ENCODE measurements at regions not wholly inside any gene's neighbourhood (a gene's known extent, or its start where the extent isn't known, plus 50 kb on each side); places are given as distances from the start of the nearest gene placed in this dataset.

GRCh38 chr15:77749998-77750540 is 117.4 kb upstream of the LINGO1 start:
- Mint-ChIP-seq H3K4me3 (no peak overlapping the region), H3K9me3 (ENCODE audit: insufficient read depth) (no peaks in the 10 kb centered on the region), H3K36me3 (ENCODE audit: low read depth) (no peaks in the 10 kb centered on the region), H3K27me3 (ENCODE audit: low read depth) (peaks cover 2% of the 10 kb centered on the region), H3K27ac (no peak overlapping the region), H3K4me1 (ENCODE audit: low read depth) (peaks cover 4% of the 10 kb centered on the region)
- ChIA-PET POLR2A (no interaction called here), CTCF (no interaction called here)
- no peak for DNase-seq
- no peak for ATAC-seq

DNA sequence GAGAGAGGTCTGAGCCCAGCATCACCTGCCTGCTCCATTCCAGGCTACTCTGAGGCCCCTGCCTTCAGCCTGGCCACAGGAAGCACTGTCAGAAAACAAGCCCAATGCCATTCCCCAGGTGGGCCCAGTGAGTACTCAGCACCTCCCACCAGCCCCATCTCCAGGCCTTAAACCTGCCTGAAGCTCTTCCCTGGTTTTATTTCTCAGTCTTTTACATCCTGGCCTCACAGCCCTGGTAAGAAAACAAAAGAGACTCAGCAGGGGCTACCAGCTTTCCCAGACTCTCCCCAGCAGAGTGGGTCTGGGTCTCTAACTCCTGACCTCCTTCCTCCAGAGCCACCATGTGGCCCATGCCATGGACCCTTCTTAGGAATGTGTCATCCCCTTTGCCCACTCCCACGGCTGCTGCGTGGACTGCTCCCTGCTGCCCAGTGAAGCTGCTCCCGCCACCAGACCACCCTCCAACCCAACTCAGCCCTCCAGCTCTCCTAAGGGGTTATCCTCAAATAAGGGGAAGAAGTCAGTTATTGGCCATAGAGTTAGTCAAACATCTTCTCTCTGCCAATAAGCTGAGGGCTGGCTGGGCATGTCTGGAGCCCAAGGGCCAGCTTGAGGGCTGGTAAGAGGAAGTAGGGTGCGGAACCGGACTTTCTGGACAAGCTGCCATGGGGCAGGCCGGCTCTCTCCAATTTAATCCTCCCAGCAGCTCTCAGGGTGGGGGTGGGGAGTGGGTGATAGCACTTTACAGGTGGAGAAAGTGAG is 116.7 kb upstream of the LINGO1 start:
- no peak for DNase-seq
- Mint-ChIP-seq H3K27ac (no peak overlapping the region), H3K9me3 (ENCODE audit: insufficient read depth) (no peaks in the 10 kb centered on the region), H3K4me3 (no peak overlapping the region), H3K36me3 (ENCODE audit: low read depth) (no peaks in the 10 kb centered on the region), H3K4me1 (ENCODE audit: low read depth) (peaks cover 4% of the 10 kb centered on the region), H3K27me3 (ENCODE audit: low read depth) (peaks cover 2% of the 10 kb centered on the region)
- no peak for ATAC-seq
- CTCF ChIA-PET, result no interaction called here
- POLR2A ChIA-PET, result interaction anchor here (0.6 kb wide), 1 partner anchor 164 kb away, joined by 3 read pairs; no protein-coding TSS in a partner anchor

GRCh38 chr15:77748078-77749064 is 115.7 kb upstream of the LINGO1 start:
- Mint-ChIP-seq H3K4me3 (no peak overlapping the region), H3K9me3 (ENCODE audit: insufficient read depth) (no peaks in the 10 kb centered on the region), H3K36me3 (ENCODE audit: low read depth) (no peaks in the 10 kb centered on the region), H3K27me3 (ENCODE audit: low read depth) (peaks cover 4% of the 10 kb centered on the region), H3K27ac (no peak overlapping the region), H3K4me1 (ENCODE audit: low read depth) (peaks cover 4% of the 10 kb centered on the region)
- ChIA-PET CTCF (no interaction called here), POLR2A (no interaction called here)
- no peak for DNase-seq
- no peak for ATAC-seq

DNA sequence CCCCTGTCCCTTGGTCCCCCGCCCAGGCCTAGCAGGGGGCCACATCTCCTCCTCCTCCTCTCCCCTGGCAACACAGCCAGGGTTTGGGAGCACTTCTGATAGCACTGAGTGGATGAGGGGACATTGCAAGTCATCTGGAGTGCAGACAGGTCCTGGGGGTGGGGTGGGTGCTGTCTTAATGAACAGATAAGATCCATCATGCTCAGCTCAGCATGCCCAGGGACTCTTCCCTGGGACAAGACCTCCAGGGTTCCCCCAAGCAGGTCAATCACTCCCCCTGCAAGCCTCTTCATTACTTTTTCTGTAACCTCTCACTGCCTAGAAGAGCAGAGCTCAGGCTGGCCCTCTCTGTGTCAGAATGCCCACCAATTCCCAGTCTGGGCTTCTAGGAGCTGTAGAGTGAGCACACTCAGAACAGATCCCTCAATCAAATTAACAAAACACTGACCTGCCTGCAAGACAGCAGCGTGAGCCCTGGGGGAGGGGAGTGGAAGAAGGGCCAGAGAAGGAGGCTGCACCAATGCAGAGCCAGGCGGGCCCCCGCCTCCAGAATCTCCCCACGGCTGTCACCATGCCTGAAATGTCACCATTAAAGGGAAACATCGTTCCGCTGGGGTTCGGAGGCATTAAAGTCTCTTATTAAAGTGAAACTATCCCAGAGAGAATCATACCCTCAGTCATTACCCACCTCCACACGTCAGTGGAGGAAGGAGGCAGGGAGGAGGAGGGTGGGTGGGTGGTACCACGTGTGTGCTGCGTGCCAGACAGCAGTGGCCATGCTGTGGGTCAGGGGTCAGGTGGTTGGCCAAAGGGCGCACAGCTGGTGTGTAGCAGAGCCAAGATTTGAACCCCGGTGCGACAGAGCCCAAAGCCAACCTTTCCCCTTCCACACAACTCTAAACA is 114.7 kb upstream of the LINGO1 start:
- DNase-seq (no peak), ATAC-seq (no peak)
- ChIA-PET POLR2A (interaction anchor here (0.5 kb wide), 1 partner anchor 419 kb away, joined by 3 read pairs; no protein-coding TSS in a partner anchor), CTCF (no interaction called here)
- H3K4me1 Mint-ChIP-seq (ENCODE audit: low read depth), result peaks cover 4% of the 10 kb centered on the region
- H3K9me3 Mint-ChIP-seq (ENCODE audit: insufficient read depth), result no peaks in the 10 kb centered on the region
- no peak overlapping the region for H3K27ac Mint-ChIP-seq
- no peak overlapping the region for H3K4me3 Mint-ChIP-seq
- H3K36me3 Mint-ChIP-seq (ENCODE audit: low read depth), result no peaks in the 10 kb centered on the region
- H3K27me3 Mint-ChIP-seq (ENCODE audit: low read depth), result peaks cover 4% of the 10 kb centered on the region

GRCh38 chr15:77746254-77747174 is 113.8 kb upstream of the LINGO1 start:
- H3K4me3 Mint-ChIP-seq, result no peak overlapping the region

GRCh38 chr15:77744398-77744797 is 111.7 kb upstream of the LINGO1 start:
- ATAC-seq, result no peak
- ChIA-PET CTCF (no interaction called here), POLR2A (no interaction called here)
- peaks cover 6% of the 10 kb centered on the region for H3K27me3 Mint-ChIP-seq (ENCODE audit: low read depth)
- DNase-seq, result no peak
- H3K9me3 Mint-ChIP-seq (ENCODE audit: insufficient read depth), result no peaks in the 10 kb centered on the region
- H3K27ac Mint-ChIP-seq, result no peak overlapping the region
- H3K4me3 Mint-ChIP-seq, result no peak overlapping the region
- H3K36me3 Mint-ChIP-seq (ENCODE audit: low read depth), result no peaks in the 10 kb centered on the region
- H3K4me1 Mint-ChIP-seq (ENCODE audit: low read depth), result peaks cover 4% of the 10 kb centered on the region

More at GRCh38 chr15:77746254-77747174, 113.8 kb upstream of the LINGO1 start:
- no peak for DNase-seq
- Mint-ChIP-seq H3K27ac (no peak overlapping the region), H3K27me3 (ENCODE audit: low read depth) (peaks cover 4% of the 10 kb centered on the region), H3K9me3 (ENCODE audit: insufficient read depth) (no peaks in the 10 kb centered on the region), H3K36me3 (ENCODE audit: low read depth) (no peaks in the 10 kb centered on the region), H3K4me1 (ENCODE audit: low read depth) (peaks cover 4% of the 10 kb centered on the region)
- CTCF ChIA-PET, result no interaction called here
- ATAC-seq, result no peak
- POLR2A ChIA-PET, result interaction anchor here (0.5 kb wide), 1 partner anchor 420 kb away, joined by 3 read pairs; no protein-coding TSS in a partner anchor

- Mint-ChIP-seq H3K9me3 (ENCODE audit: insufficient read depth) (no peaks in the 10 kb centered on the region), H3K4me3 (no peak overlapping the region), H3K27me3 (ENCODE audit: low read depth) (peaks cover 18% of the 10 kb centered on the region), H3K4me1 (ENCODE audit: low read depth) (no peaks in the 10 kb centered on the region), H3K36me3 (ENCODE audit: low read depth) (no peaks in the 10 kb centered on the region), H3K27ac (no peak overlapping the region)
- ATAC-seq (no peak), DNase-seq (no peak)
- ChIA-PET CTCF (no interaction called here), POLR2A (no interaction called here)
Measured at GRCh38 chr15:77742570-77742969, 109.9 kb upstream of the LINGO1 start.

DNA sequence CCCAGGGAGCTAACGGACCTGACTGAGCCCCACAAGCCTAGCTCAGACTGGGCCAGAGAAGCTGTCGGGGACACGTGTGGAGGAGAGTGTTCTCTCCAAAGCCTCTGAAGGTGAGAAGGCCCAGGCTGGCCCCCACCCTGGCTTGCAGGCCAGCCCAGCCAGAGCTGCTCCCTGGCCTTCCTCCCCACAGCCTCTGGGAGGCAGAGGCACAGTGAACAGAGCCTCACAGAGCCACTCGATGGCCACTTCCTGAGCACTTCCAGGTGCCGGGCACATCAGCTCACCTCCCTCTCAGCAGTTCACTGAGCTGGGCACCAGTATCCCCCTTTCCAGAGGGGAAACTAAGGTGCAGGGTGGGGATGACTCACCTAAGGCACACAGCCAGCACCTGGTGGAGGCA is 109.4 kb upstream of the LINGO1 start:
- no peak for ATAC-seq
- Mint-ChIP-seq H3K27me3 (ENCODE audit: low read depth) (peaks cover 18% of the 10 kb centered on the region), H3K9me3 (ENCODE audit: insufficient read depth) (no peaks in the 10 kb centered on the region), H3K27ac (no peak overlapping the region), H3K36me3 (ENCODE audit: low read depth) (no peaks in the 10 kb centered on the region), H3K4me1 (ENCODE audit: low read depth) (no peaks in the 10 kb centered on the region), H3K4me3 (no peak overlapping the region)
- CTCF ChIA-PET, result no interaction called here
- no peak for DNase-seq
- POLR2A ChIA-PET, result interaction anchor here (0.6 kb wide), 1 partner anchor 1904 kb away, joined by 3 read pairs; no protein-coding TSS in a partner anchor

- no peak overlapping the region for H3K4me3 Mint-ChIP-seq
- peaks cover 16% of the 10 kb centered on the region for H3K27me3 Mint-ChIP-seq (ENCODE audit: low read depth)
- ATAC-seq (no peak), DNase-seq (no peak)
- H3K27ac Mint-ChIP-seq, result no peak overlapping the region
- no peaks in the 10 kb centered on the region for H3K36me3 Mint-ChIP-seq (ENCODE audit: low read depth)
- no peaks in the 10 kb centered on the region for H3K4me1 Mint-ChIP-seq (ENCODE audit: low read depth)
- ChIA-PET CTCF (no interaction called here), POLR2A (no interaction called here)
- no peaks in the 10 kb centered on the region for H3K9me3 Mint-ChIP-seq (ENCODE audit: insufficient read depth)
Measured at GRCh38 chr15:77741106-77741505, 108.4 kb upstream of the LINGO1 start.

GRCh38 chr15:77739591-77740378 is 107.1 kb upstream of the LINGO1 start:
- no peaks in the 10 kb centered on the region for H3K4me1 Mint-ChIP-seq (ENCODE audit: low read depth)
- ATAC-seq, result no peak
- ChIA-PET CTCF (no interaction called here), POLR2A (no interaction called here)
- DNase-seq, result no peak
- H3K27me3 Mint-ChIP-seq (ENCODE audit: low read depth), result peaks cover 16% of the 10 kb centered on the region
- no peaks in the 10 kb centered on the region for H3K36me3 Mint-ChIP-seq (ENCODE audit: low read depth)
- no peak overlapping the region for H3K27ac Mint-ChIP-seq
- H3K9me3 Mint-ChIP-seq (ENCODE audit: insufficient read depth), result no peaks in the 10 kb centered on the region
- H3K4me3 Mint-ChIP-seq, result no peak overlapping the region

All from activated CD8-positive, alpha-beta T cell treated with anti-CD3 and anti-CD28 coated beads, Interleukin-2, amount 10 ng/mL, durations not matched to agents 7 days and 5 days (primary cell).